ENCODE measurements at regions not wholly inside any gene's neighbourhood (a gene's known extent, or its start where the extent isn't known, plus 50 kb on each side); places are given as distances from the start of the nearest gene placed in this dataset.

- H3K4me3 ChIP-seq (ENCODE audit: low read depth, low read length) = no peak overlapping the region
- DNase-seq (ENCODE audit: low read depth) = no peak
- TF ChIP-seq, protein P1, sequence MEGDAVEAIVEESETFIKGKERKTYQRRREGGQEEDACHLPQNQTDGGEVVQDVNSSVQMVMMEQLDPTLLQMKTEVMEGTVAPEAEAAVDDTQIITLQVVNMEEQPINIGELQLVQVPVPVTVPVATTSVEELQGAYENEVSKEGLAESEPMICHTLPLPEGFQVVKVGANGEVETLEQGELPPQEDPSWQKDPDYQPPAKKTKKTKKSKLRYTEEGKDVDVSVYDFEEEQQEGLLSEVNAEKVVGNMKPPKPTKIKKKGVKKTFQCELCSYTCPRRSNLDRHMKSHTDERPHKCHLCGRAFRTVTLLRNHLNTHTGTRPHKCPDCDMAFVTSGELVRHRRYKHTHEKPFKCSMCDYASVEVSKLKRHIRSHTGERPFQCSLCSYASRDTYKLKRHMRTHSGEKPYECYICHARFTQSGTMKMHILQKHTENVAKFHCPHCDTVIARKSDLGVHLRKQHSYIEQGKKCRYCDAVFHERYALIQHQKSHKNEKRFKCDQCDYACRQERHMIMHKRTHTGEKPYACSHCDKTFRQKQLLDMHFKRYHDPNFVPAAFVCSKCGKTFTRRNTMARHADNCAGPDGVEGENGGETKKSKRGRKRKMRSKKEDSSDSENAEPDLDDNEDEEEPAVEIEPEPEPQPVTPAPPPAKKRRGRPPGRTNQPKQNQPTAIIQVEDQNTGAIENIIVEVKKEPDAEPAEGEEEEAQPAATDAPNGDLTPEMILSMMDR (IDR thresholded peaks at IDR 0.05; ENCODE audit: control insufficient read depth, extremely low read depth, insufficient read depth) = no peak
Measured at GRCh38 chr2:215745331-215745730, 268.0 kb downstream of the MREG start.

GRCh38 chr2:215744514-215744913, 268.8 kb downstream of the MREG start:
- no peak overlapping the region for H3K4me3 ChIP-seq (ENCODE audit: low read depth, low read length)
- no peak for DNase-seq (ENCODE audit: low read depth)
- TF ChIP-seq, protein P1 (IDR thresholded peaks at IDR 0.05; ENCODE audit: control insufficient read depth, extremely low read depth, insufficient read depth) = no peak

- DNase-seq (ENCODE audit: low read depth) = no peak
- TF ChIP-seq, protein P1 (IDR thresholded peaks at IDR 0.05; ENCODE audit: control insufficient read depth, extremely low read depth, insufficient read depth) = no peak
- no peak overlapping the region for H3K4me3 ChIP-seq (ENCODE audit: low read depth, low read length)
Measured at GRCh38 chr2:215743066-215743465, 270.3 kb downstream of the MREG start.

DNA sequence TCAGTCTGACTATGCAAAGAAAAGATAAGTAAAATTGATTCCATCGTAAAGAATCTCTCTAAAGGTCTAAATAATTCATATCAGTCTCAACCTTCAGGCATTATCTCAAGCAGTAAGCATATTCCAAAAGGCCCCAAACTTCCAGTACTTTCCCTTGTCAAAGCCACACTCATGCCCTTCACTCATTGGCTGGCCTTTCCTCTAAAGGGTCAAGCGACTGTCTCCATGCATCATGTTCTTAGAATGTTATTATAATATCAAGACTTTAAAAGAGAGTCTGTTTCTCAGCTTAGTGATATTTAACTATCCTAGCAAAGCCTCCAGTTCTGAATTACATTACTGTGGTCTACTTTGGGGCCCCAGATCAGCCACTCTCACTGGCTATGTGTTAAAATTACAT, 271.3 kb downstream of the MREG start:
- H3K4me3 ChIP-seq (ENCODE audit: low read depth, low read length) = no peak overlapping the region
- TF ChIP-seq, protein P1 (IDR thresholded peaks at IDR 0.05; ENCODE audit: control insufficient read depth, extremely low read depth, insufficient read depth) = no peak
- DNase-seq (ENCODE audit: low read depth) = no peak

GRCh38 chr2:215740071-215740470, 273.3 kb downstream of the MREG start:
- DNase-seq (ENCODE audit: low read depth) = no peak
- H3K4me3 ChIP-seq (ENCODE audit: low read depth, low read length) = no peak overlapping the region
- TF ChIP-seq, protein P1 (IDR thresholded peaks at IDR 0.05; ENCODE audit: control insufficient read depth, extremely low read depth, insufficient read depth) = no peak

- no peak for DNase-seq (ENCODE audit: low read depth)
- TF ChIP-seq, protein P1 (IDR thresholded peaks at IDR 0.05; ENCODE audit: control insufficient read depth, extremely low read depth, insufficient read depth) = no peak
- H3K4me3 ChIP-seq (ENCODE audit: low read depth, low read length) = no peak overlapping the region
Measured at GRCh38 chr2:215738351-215738750, 275.0 kb downstream of the MREG start.

DNA sequence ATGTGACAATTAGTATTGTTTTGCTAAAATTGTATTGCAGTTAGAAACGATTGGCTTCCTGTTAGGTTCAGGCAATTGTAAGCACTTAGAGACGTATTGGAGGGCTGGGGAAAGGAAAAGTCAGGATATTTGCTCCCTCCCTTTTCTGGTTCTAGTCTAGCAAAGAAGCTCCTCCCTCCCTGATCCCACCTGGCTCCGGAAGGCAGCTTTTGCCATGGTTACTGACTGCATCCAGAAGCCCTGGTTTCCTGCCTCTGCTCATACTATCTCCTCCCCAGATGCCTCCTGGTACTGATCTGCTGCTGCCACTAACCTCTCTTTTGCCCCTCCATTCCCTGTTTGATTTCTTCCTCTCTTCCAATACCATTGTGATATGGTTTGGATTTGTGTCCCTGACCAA, 275.9 kb downstream of the MREG start:
- H3K4me3 ChIP-seq (ENCODE audit: low read depth, low read length) = no peak overlapping the region
- no peak for DNase-seq (ENCODE audit: low read depth)
- TF ChIP-seq, protein P1 (IDR thresholded peaks at IDR 0.05; ENCODE audit: control insufficient read depth, extremely low read depth, insufficient read depth) = no peak
